Endothelial cell of umbilical vein (primary cell): ENCODE measurements at regions not wholly inside any gene's neighbourhood (a gene's known extent, or its start where the extent isn't known, plus 50 kb on each side); places are given as distances from the start of the nearest gene placed in this dataset.

Experiments
- BruUV-seq: library from RNA; stranded (reverse); fragments of 400-500 nt; replicated peaks from 2 replicates; lab custom pipeline; 2021; lab: Mats Ljungman, UMichigan
- CTCF ChIA-PET: fragments of 300-600, 350-600 bp; sonication (Branson Sonifier 250); formaldehyde crosslinking; loops from one replicate; lab custom pipeline; 2021; ENCODE audit warnings: antibody characterized with exemption, inconsistent platforms; lab: Charles Lee
- POLR2A ChIA-PET: fragments of 300-600, 350-600 bp; sonication (Branson Sonifier 250); formaldehyde crosslinking; loops from one replicate; lab custom pipeline; 2021; ENCODE audit warnings: antibody characterized with exemption, inconsistent platforms; lab: Charles Lee
- DNase-seq: peaks from one replicate; pipeline ENCODE4 v3.0.0-alpha.2; 2011; ENCODE audit warnings: low read depth, low spot score
- FAIRE-seq: peaks from 2 replicates; lab custom pipeline; 2011; peaks lifted over from hg19 to GRCh38; lab: Jason Lieb, UNC
- H2AFZ ChIP-seq: 2 replicates; pipeline ENCODE4 v1.6.0; 2012; ENCODE audit warnings: low read depth, low read length, control low read depth, inconsistent platforms
- H3K27ac ChIP-seq: 2 replicates; pipeline ENCODE4 v1.5.1; 2011; ENCODE audit warnings: low read depth, mild to moderate bottlenecking, control low read depth, low read length, moderate library complexity; ENCODE audit not compliant: insufficient read depth
- H3K27me3 ChIP-seq, 2 experiments: 2 replicates each; pipeline versions ENCODE4 v1.6.0 to v1.6.1; 2011; ENCODE audit warnings: low read length in 2 of 2, mixed read lengths in 1 of 2; ENCODE audit not compliant: control insufficient read depth in 2 of 2, insufficient read depth in 2 of 2
- H3K36me3 ChIP-seq, 2 experiments: 2 replicates in 1 of 2; 3 replicates in 1 of 2; pipeline ENCODE4 v1.5.1; 2011; ENCODE audit warnings: low read length in 2 of 2, mild to moderate bottlenecking in 1 of 2, moderate library complexity in 1 of 2; ENCODE audit not compliant: control insufficient read depth in 2 of 2, insufficient read depth in 2 of 2; ENCODE audit errors: extremely low read depth in 1 of 2
- H3K4me1 ChIP-seq: 3 replicates; pipeline ENCODE4 v1.5.1; 2011; ENCODE audit warnings: mild to moderate bottlenecking, low read length; ENCODE audit not compliant: control insufficient read depth, insufficient read depth; ENCODE audit errors: extremely low read depth
- H3K4me2 ChIP-seq: 2 replicates; pipeline ENCODE4 v1.6.1; 2011; ENCODE audit warnings: low read length, control low read depth, mixed read lengths; ENCODE audit not compliant: insufficient read depth
- H3K4me3 ChIP-seq, 3 experiments: fragments of 200-600 bp in 1 of 3; sonication (generic), shearing (Covaris generic) in 1 of 3; replicated peaks in 1 of 3; 2 replicates each; pipeline ENCODE4 v1.5.1; 2011 to 2016; ENCODE audit warnings: control low read depth in 3 of 3, low read length in 3 of 3, mild to moderate bottlenecking in 2 of 3, inconsistent platforms in 1 of 3, low read depth in 1 of 3, moderate library complexity in 1 of 3; ENCODE audit not compliant: insufficient read depth in 1 of 3
- H3K79me2 ChIP-seq: 2 replicates; pipeline ENCODE4 v1.6.0; 2012; ENCODE audit warnings: low read length, inconsistent platforms; ENCODE audit not compliant: control insufficient read depth, insufficient read depth
- H3K9ac ChIP-seq: replicated peaks from 2 replicates; pipeline ENCODE3; 2011; ENCODE audit warnings: low read length, control low read depth; ENCODE audit not compliant: insufficient read depth; ENCODE audit errors: extremely low read depth
- H3K9me1 ChIP-seq: replicated peaks from 3 replicates; pipeline ENCODE4 v1.6.0; 2011; ENCODE audit warnings: mild to moderate bottlenecking, low read length; ENCODE audit not compliant: control insufficient read depth, insufficient read depth; ENCODE audit errors: extremely low read depth
- H3K9me3 ChIP-seq: replicated peaks from 2 replicates; pipeline ENCODE4 v1.5.1; 2012; ENCODE audit warnings: low read length, inconsistent platforms; ENCODE audit not compliant: control insufficient read depth, insufficient read depth
- H4K20me1 ChIP-seq: replicated peaks from 2 replicates; pipeline ENCODE3; 2011; ENCODE audit warnings: mild to moderate bottlenecking, low read length; ENCODE audit not compliant: control insufficient read depth, insufficient read depth; ENCODE audit errors: extremely low read depth
- EZH2 ChIP-seq: IDR thresholded peaks from 2 replicates; pipeline ENCODE4 v1.6.1; 2012; ENCODE audit warnings: borderline replicate concordance, low read depth, mild to moderate bottlenecking, moderate library complexity, low read length, inconsistent platforms; ENCODE audit not compliant: severe bottlenecking
- FOS ChIP-seq: IDR thresholded peaks from 2 replicates; pipeline ENCODE4 v1.6.1; 2011; ENCODE audit warnings: mild to moderate bottlenecking, low read length, moderate library complexity, borderline replicate concordance; ENCODE audit not compliant: insufficient read depth
- JUN ChIP-seq: IDR thresholded peaks from 2 replicates; pipeline ENCODE4 v1.6.1; 2011; ENCODE audit warnings: borderline replicate concordance, low read depth; ENCODE audit not compliant: insufficient read length, insufficient read depth
- MYC ChIP-seq: IDR thresholded peaks from one replicate; pipeline ENCODE4 v1.6.1; 2011; ENCODE audit warnings: mild to moderate bottlenecking, low read depth, low read length
- POLR2AphosphoS5 ChIP-seq: IDR thresholded peaks from 2 replicates; pipeline ENCODE4 v1.6.1; 2012; ENCODE audit warnings: low read depth, mild to moderate bottlenecking, control low read depth, low read length, moderate library complexity; ENCODE audit not compliant: insufficient read depth
- dilution Hi-C: fragments of 300-500 bp; cut with MboI; formaldehyde crosslinking; loops from one replicate; pipeline ENCODE4 v1.15.0; 2019; ENCODE audit warnings: low sequenced_read_pairs; ENCODE audit not compliant: extremely low pct_ligation_motif_present
- intact Hi-C: fragments of 100-400 bp; cut with micrococcal nuclease; formaldehyde crosslinking; loops from one replicate; pipeline ENCODE4 v1.10.0; 2022

- intact Hi-C loops (no loop called here), dilution Hi-C loops (no loop called here)
- Histone ChIP-seq H3K36me3 (no peaks in the 10 kb centered on the region), H3K4me2 (no peak overlapping the region), H3K9me1 (no peaks in the 10 kb centered on the region), H3K9me3 (no peaks in the 10 kb centered on the region), H3K4me1 (no peaks in the 10 kb centered on the region), H3K9ac (no peak overlapping the region), H3K79me2 (no peaks in the 10 kb centered on the region), H4K20me1 (no peaks in the 10 kb centered on the region), H2AFZ (no peak overlapping the region), H3K4me3 (no peak overlapping the region), H3K27ac (no peak overlapping the region), H3K27me3 (no peaks in the 10 kb centered on the region)
- TF ChIP-seq JUN (no peak), FOS (no peak), EZH2 (no peak), MYC (no peak)
- CTCF ChIA-PET, result interaction anchor here (1.1 kb wide), 1 partner anchor 33 kb away, joined by 3 read pairs; no protein-coding TSS in a partner anchor
- FAIRE-seq (no peak), DNase-seq (no peak)
- BruUV-seq, result no TSS peak
- POLR2A ChIA-PET, result no interaction called here
Observed at GRCh38 chr4:64814616-64815015, 405.4 kb upstream of the TECRL start.

GRCh38 chr4:64807821-64808220 is 398.6 kb upstream of the TECRL start:
- no TSS peak for BruUV-seq
- dilution Hi-C loops (no loop called here), intact Hi-C loops (no loop called here)
- H3K9ac ChIP-seq, result no peak overlapping the region
- H3K4me1 ChIP-seq, result no peaks in the 10 kb centered on the region
- TF ChIP-seq POLR2AphosphoS5 (no peak), EZH2 (no peak)
- no peaks in the 10 kb centered on the region for H3K9me3 ChIP-seq
- H3K79me2 ChIP-seq, result no peaks in the 10 kb centered on the region
- no peaks in the 10 kb centered on the region for H3K9me1 ChIP-seq
- FAIRE-seq (no peak), DNase-seq (peak; percentile 46)
- no peak overlapping the region for H3K4me2 ChIP-seq
- H3K27ac ChIP-seq, result no peak overlapping the region
- no peaks in the 10 kb centered on the region for H4K20me1 ChIP-seq
- CTCF ChIA-PET, result no interaction called here
- POLR2A ChIA-PET, result no interaction called here
- no peaks in the 10 kb centered on the region for H3K36me3 ChIP-seq
- no peaks in the 10 kb centered on the region for H3K27me3 ChIP-seq
- H3K4me3 ChIP-seq, result no peak overlapping the region
- no peak overlapping the region for H2AFZ ChIP-seq
